Lung (tissue), 11 donors: ENCODE measurements at regions not wholly inside any gene's neighbourhood (a gene's known extent, or its start where the extent isn't known, plus 50 kb on each side); places are given as distances from the start of the nearest gene placed in this dataset.

ENCODE experiments used
- ATAC-seq: fragments of 200-7000 bp; cut with Tn5 transposase; one replicate; pipeline ENCODE4 v1.9.1; 2020; ENCODE audit warnings: moderate number of reproducible peaks; ENCODE audit not compliant: insufficient read depth, low FRiP score
- DNase-seq, 3 donors: peaks; one replicate each; pipeline ENCODE4 v3.0.0-alpha.2; 2013 to 2017
- H3K27ac ChIP-seq, 2 donors: one replicate each; pipeline ENCODE4 v1.5.1; 2013; ENCODE audit warnings: mild to moderate bottlenecking in 2 of 2, moderate library complexity in 2 of 2, control low read depth in 1 of 2, inconsistent platforms in 1 of 2, low read depth in 1 of 2, low read length in 1 of 2
- H3K27me3 ChIP-seq, 3 donors: one replicate each; pipeline ENCODE4 v1.5.1; 2013; ENCODE audit warnings: low read length in 2 of 3; ENCODE audit not compliant: control insufficient read depth in 3 of 3, insufficient read depth in 3 of 3
- H3K36me3 ChIP-seq, 4 donors: one replicate each; pipeline ENCODE4 v1.5.1; 2013; ENCODE audit warnings: low read length in 4 of 4, mild to moderate bottlenecking in 1 of 4, moderate library complexity in 1 of 4; ENCODE audit not compliant: control insufficient read depth in 4 of 4, insufficient read depth in 4 of 4
- H3K4me1 ChIP-seq, 5 donors: one replicate each; pipeline ENCODE4 v1.5.1; 2013; ENCODE audit warnings: low read length in 5 of 5, mild to moderate bottlenecking in 2 of 5, moderate library complexity in 1 of 5; ENCODE audit not compliant: control insufficient read depth in 5 of 5, insufficient read depth in 5 of 5
- H3K4me3 ChIP-seq: one replicate; pipeline ENCODE4 v1.5.1; 2013; ENCODE audit warnings: mild to moderate bottlenecking, control low read depth, moderate library complexity
- H3K9ac ChIP-seq, 2 donors: one replicate each; pipeline ENCODE4 v1.5.1; 2013; ENCODE audit warnings: low read length in 2 of 2, control low read depth in 1 of 2; ENCODE audit not compliant: insufficient read depth in 1 of 2
- H3K9me3 ChIP-seq, 4 donors: one replicate each; pipeline ENCODE4 v1.5.1; 2013; ENCODE audit warnings: low read length in 3 of 4, mild to moderate bottlenecking in 1 of 4, moderate library complexity in 1 of 4; ENCODE audit not compliant: control insufficient read depth in 4 of 4, insufficient read depth in 3 of 4
- WGBS, 2 donors: extraction: QIAGEN DNeasy Blood & Tissue Kit; methylation state at CpG; one replicate each; pipeline ENCODE4 v1.1.7; 2013; 5-methylcytosine and 5-hydroxymethylcytosine counted together
- TF ChIP-seq, protein P1 (sequence below): IDR thresholded peaks from 2 replicates; pipeline ENCODE4 v1.5.1; 2012; ENCODE audit warnings: mild to moderate bottlenecking; ENCODE audit errors: control extremely low read depth, extremely low read depth
- donor health status: control.
- donor health status: control.
- donor health status: Bipolar disorder and iron deficiency.
- donor health status: healthy.
- donor health status: DM: yes; HTN: yes; CAD: no.

GRCh38 chr5:169435506-169436229 lies 134.7 kb upstream of the SLIT3 start:
- no peaks in the 10 kb centered on the region for H3K27me3 ChIP-seq
- DNase-seq: peak; percentile 56 to 89 (median 84)
- H3K9me3 ChIP-seq: peaks cover 0 to 1% (median 0%) of the 10 kb centered on the region in 4 donors
- WGBS, 2 donors: 63 to 78% methylated on average over 7 of the region's 7 CpGs
- H3K9ac ChIP-seq: no peak overlapping the region
- no peak overlapping the region for H3K4me3 ChIP-seq
- TF ChIP-seq, protein P1, sequence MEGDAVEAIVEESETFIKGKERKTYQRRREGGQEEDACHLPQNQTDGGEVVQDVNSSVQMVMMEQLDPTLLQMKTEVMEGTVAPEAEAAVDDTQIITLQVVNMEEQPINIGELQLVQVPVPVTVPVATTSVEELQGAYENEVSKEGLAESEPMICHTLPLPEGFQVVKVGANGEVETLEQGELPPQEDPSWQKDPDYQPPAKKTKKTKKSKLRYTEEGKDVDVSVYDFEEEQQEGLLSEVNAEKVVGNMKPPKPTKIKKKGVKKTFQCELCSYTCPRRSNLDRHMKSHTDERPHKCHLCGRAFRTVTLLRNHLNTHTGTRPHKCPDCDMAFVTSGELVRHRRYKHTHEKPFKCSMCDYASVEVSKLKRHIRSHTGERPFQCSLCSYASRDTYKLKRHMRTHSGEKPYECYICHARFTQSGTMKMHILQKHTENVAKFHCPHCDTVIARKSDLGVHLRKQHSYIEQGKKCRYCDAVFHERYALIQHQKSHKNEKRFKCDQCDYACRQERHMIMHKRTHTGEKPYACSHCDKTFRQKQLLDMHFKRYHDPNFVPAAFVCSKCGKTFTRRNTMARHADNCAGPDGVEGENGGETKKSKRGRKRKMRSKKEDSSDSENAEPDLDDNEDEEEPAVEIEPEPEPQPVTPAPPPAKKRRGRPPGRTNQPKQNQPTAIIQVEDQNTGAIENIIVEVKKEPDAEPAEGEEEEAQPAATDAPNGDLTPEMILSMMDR: no peak
- no peak overlapping the region for H3K27ac ChIP-seq
- peaks cover 0 to 9% (median 0%) of the 10 kb centered on the region in 5 donors for H3K4me1 ChIP-seq
- no peaks in the 10 kb centered on the region for H3K36me3 ChIP-seq
- ATAC-seq: no peak

GRCh38 chr5:169433221-169433651 lies 132.3 kb upstream of the SLIT3 start:
- no peak for ATAC-seq
- WGBS, 2 donors: 72 to 81% methylated on average over 5 of the region's 5 CpGs
- DNase-seq: peak in 1 of 3 donors; percentile 21

GRCh38 chr5:169431386-169431785 lies 130.4 kb upstream of the SLIT3 start:
- H3K9ac ChIP-seq: no peak overlapping the region
- H3K36me3 ChIP-seq: no peaks in the 10 kb centered on the region
- peaks cover 0 to 9% (median 0%) of the 10 kb centered on the region in 5 donors for H3K4me1 ChIP-seq
- H3K4me3 ChIP-seq: no peak overlapping the region
- TF ChIP-seq, protein P1: no peak
- H3K27ac ChIP-seq: no peak overlapping the region
- H3K9me3 ChIP-seq: no peaks in the 10 kb centered on the region
- WGBS, 2 donors: 91 to 94% methylated on average over 3 of the region's 3 CpGs
- no peak for DNase-seq
- no peaks in the 10 kb centered on the region for H3K27me3 ChIP-seq
- ATAC-seq: no peak

More at GRCh38 chr5:169433221-169433651, 132.3 kb upstream of the SLIT3 start:
- TF ChIP-seq, protein P1: no peak
- Histone ChIP-seq H3K36me3 (no peaks in the 10 kb centered on the region), H3K4me3 (no peak overlapping the region), H3K9ac (no peak overlapping the region), H3K9me3 (no peaks in the 10 kb centered on the region), H3K27ac (no peak overlapping the region), H3K27me3 (no peaks in the 10 kb centered on the region), H3K4me1 (peaks cover 0 to 9% (median 0%) of the 10 kb centered on the region in 5 donors)
